Lower leg skin (tissue), 3 donors: ENCODE measurements at regions not wholly inside any gene's neighbourhood (a gene's known extent, or its start where the extent isn't known, plus 50 kb on each side); places are given as distances from the start of the nearest gene placed in this dataset.

Experiments used
- CTCF ChIP-seq, 3 donors: fragments of 450-650 bp; IDR thresholded peaks; one replicate each; pipeline ENCODE4 v1.5.1; 2016; ENCODE audit warnings: antibody characterized with exemption in 3 of 3, mild to moderate bottlenecking in 3 of 3, moderate library complexity in 2 of 3
- POLR2A ChIP-seq, 2 donors: fragments of 450-650 bp; IDR thresholded peaks; one replicate each; pipeline ENCODE4 v1.6.1; 2016 to 2017; ENCODE audit warnings: antibody characterized with exemption in 2 of 2, mild to moderate bottlenecking in 1 of 2, moderate library complexity in 1 of 2

DNA sequence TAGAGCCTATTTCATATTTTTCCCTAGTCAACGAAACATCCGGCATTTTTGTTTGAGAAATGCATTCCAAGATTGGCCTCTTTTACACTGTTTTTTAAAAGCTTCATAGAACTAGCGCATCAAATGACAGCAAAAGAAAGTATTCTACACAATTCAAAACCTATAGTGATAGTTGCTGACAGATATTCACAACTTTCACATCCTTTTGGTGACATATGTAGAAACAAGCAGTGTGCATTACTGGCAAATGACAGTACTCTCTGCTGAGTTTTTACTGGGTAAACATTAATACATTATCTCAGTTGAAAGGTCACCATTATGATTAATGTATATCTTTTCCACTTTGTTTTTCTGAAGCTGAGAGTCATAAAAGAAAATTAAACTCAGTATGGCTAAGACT is 135.4 kb upstream of the RGS18 start:
- TF ChIP-seq CTCF (IDR thresholded peaks at IDR 0.05) (no peak), POLR2A (IDR thresholded peaks at IDR 0.05) (no peak)
